Activated T-helper 1 cell treated with anti-CD3 and anti-CD28 coated beads, Interleukin-12 subunit alpha, Interleukin-12 subunit beta, Interleukin-2, Interleukin-4 antibody, amounts not matched to agents 30 ng/mL and 10 ng/mL and 1 ng/mL, durations not matched to agents 14 hours and 24 hours and 36 hours (primary cell): ENCODE measurements at regions not wholly inside any gene's neighbourhood (a gene's known extent, or its start where the extent isn't known, plus 50 kb on each side); places are given as distances from the start of the nearest gene placed in this dataset.

Source experiments
- DNase-seq: peaks from one replicate; pipeline ENCODE4 v3.0.0; 2021; ENCODE audit warnings: low spot score
- H3K27ac Mint-ChIP-seq: one replicate; pipeline ENCODE4 v1.8.0; 2021; ENCODE audit warnings: mild to moderate bottlenecking, mixed read lengths
- H3K27me3 Mint-ChIP-seq: one replicate; pipeline ENCODE4 v1.8.0; 2022; ENCODE audit warnings: mild to moderate bottlenecking, moderate library complexity, mixed read lengths; ENCODE audit not compliant: insufficient read depth
- H3K36me3 Mint-ChIP-seq: one replicate; pipeline ENCODE4 v1.8.0; 2021; ENCODE audit warnings: low read depth, mixed read lengths
- H3K4me1 Mint-ChIP-seq: one replicate; pipeline ENCODE4 v1.8.0; 2021; ENCODE audit warnings: low read depth, mixed read lengths
- H3K4me3 Mint-ChIP-seq: one replicate; pipeline ENCODE4 v1.8.0; 2021; ENCODE audit warnings: mild to moderate bottlenecking, moderate library complexity, mixed read lengths
- H3K9me3 Mint-ChIP-seq: one replicate; pipeline ENCODE4 v1.8.0; 2021; ENCODE audit warnings: mixed read lengths
- intact Hi-C: fragments of 100-400 bp; cut with micrococcal nuclease; formaldehyde crosslinking; loops from one replicate; pipeline ENCODE4 v1.15.1; 2024

- H3K4me1 Mint-ChIP-seq, result no peaks in the 10 kb centered on the region
- intact Hi-C loops, result no loop called here
These were observed 123.8 kb upstream of the GOLIM4 start for GRCh38 chr3:168219530-168219929.

GRCh38 chr3:168218600-168218999 is 122.9 kb upstream of the GOLIM4 start:
- no peak for DNase-seq
- H3K27ac Mint-ChIP-seq, result no peak overlapping the region
- no peak overlapping the region for H3K4me3 Mint-ChIP-seq

More at GRCh38 chr3:168219530-168219929, 123.8 kb upstream of the GOLIM4 start:
- H3K27ac Mint-ChIP-seq, result no peak overlapping the region
- DNase-seq, result no peak
- H3K9me3 Mint-ChIP-seq, result no peaks in the 10 kb centered on the region
- no peak overlapping the region for H3K4me3 Mint-ChIP-seq
- no peaks in the 10 kb centered on the region for H3K36me3 Mint-ChIP-seq
- peaks cover 9% of the 10 kb centered on the region for H3K27me3 Mint-ChIP-seq

GRCh38 chr3:168216851-168217250 is 121.1 kb upstream of the GOLIM4 start:
- Mint-ChIP-seq H3K27ac (no peak overlapping the region), H3K4me3 (no peak overlapping the region), H3K27me3 (peaks cover 5% of the 10 kb centered on the region), H3K36me3 (no peaks in the 10 kb centered on the region), H3K9me3 (no peaks in the 10 kb centered on the region), H3K4me1 (peaks cover 15% of the 10 kb centered on the region)
- DNase-seq, result no peak
- intact Hi-C loops, result no loop called here

More at GRCh38 chr3:168218600-168218999, 122.9 kb upstream of the GOLIM4 start:
- H3K4me1 Mint-ChIP-seq, result peaks cover 9% of the 10 kb centered on the region
- no peaks in the 10 kb centered on the region for H3K9me3 Mint-ChIP-seq
- no peaks in the 10 kb centered on the region for H3K36me3 Mint-ChIP-seq
- peaks cover 5% of the 10 kb centered on the region for H3K27me3 Mint-ChIP-seq
- intact Hi-C loops, result no loop called here

GRCh38 chr3:168213920-168214319 is 118.2 kb upstream of the GOLIM4 start:
- H3K27me3 Mint-ChIP-seq, result peaks cover 5% of the 10 kb centered on the region
- H3K4me3 Mint-ChIP-seq, result peak overlapping the region; percentile 37
- H3K9me3 Mint-ChIP-seq, result no peaks in the 10 kb centered on the region
- intact Hi-C loops, result loop anchor here (5.0 kb wide), 1 partner anchor 653 kb away; no protein-coding TSS in a partner anchor
- H3K27ac Mint-ChIP-seq, result no peak overlapping the region
- no peak for DNase-seq
- H3K4me1 Mint-ChIP-seq, result peaks cover 15% of the 10 kb centered on the region
- H3K36me3 Mint-ChIP-seq, result no peaks in the 10 kb centered on the region

GRCh38 chr3:168212664-168213285 is 117.1 kb upstream of the GOLIM4 start:
- H3K36me3 Mint-ChIP-seq, result no peaks in the 10 kb centered on the region
- H3K9me3 Mint-ChIP-seq, result no peaks in the 10 kb centered on the region
- H3K4me3 Mint-ChIP-seq, result no peak overlapping the region
- H3K27me3 Mint-ChIP-seq, result peaks cover 5% of the 10 kb centered on the region
- no peak for DNase-seq
- H3K27ac Mint-ChIP-seq, result no peak overlapping the region
- intact Hi-C loops, result loop anchor here (5.0 kb wide), 1 partner anchor 655 kb away; no protein-coding TSS in a partner anchor
- H3K4me1 Mint-ChIP-seq, result peaks cover 15% of the 10 kb centered on the region

GRCh38 chr3:168205451-168205850 is 109.7 kb upstream of the GOLIM4 start:
- no peak for DNase-seq
- intact Hi-C loops, result no loop called here
- Mint-ChIP-seq H3K9me3 (no peaks in the 10 kb centered on the region), H3K4me3 (no peak overlapping the region), H3K36me3 (no peaks in the 10 kb centered on the region), H3K4me1 (no peaks in the 10 kb centered on the region), H3K27ac (no peak overlapping the region), H3K27me3 (no peaks in the 10 kb centered on the region)

- Mint-ChIP-seq H3K27me3 (no peaks in the 10 kb centered on the region), H3K4me3 (no peak overlapping the region), H3K9me3 (no peaks in the 10 kb centered on the region), H3K36me3 (no peaks in the 10 kb centered on the region), H3K4me1 (no peaks in the 10 kb centered on the region), H3K27ac (no peak overlapping the region)
- intact Hi-C loops, result no loop called here
- no peak for DNase-seq
These were observed 101.4 kb upstream of the GOLIM4 start for GRCh38 chr3:168197162-168197561.

- DNase-seq, result no peak
- intact Hi-C loops, result no loop called here
- Mint-ChIP-seq H3K9me3 (no peaks in the 10 kb centered on the region), H3K27me3 (no peaks in the 10 kb centered on the region), H3K4me1 (no peaks in the 10 kb centered on the region), H3K4me3 (no peak overlapping the region), H3K27ac (no peak overlapping the region), H3K36me3 (no peaks in the 10 kb centered on the region)
These were observed 96.1 kb upstream of the GOLIM4 start for GRCh38 chr3:168191856-168192255.

GRCh38 chr3:168187233-168187632 is 91.5 kb upstream of the GOLIM4 start:
- intact Hi-C loops, result no loop called here
- H3K4me3 Mint-ChIP-seq, result no peak overlapping the region
- H3K4me1 Mint-ChIP-seq, result no peaks in the 10 kb centered on the region
- H3K27me3 Mint-ChIP-seq, result peaks cover 5% of the 10 kb centered on the region
- no peak overlapping the region for H3K27ac Mint-ChIP-seq
- H3K9me3 Mint-ChIP-seq, result no peaks in the 10 kb centered on the region
- DNase-seq, result no peak
- H3K36me3 Mint-ChIP-seq, result no peaks in the 10 kb centered on the region

- peaks cover 5% of the 10 kb centered on the region for H3K27me3 Mint-ChIP-seq
- no peak overlapping the region for H3K27ac Mint-ChIP-seq
- H3K9me3 Mint-ChIP-seq, result no peaks in the 10 kb centered on the region
- no peak overlapping the region for H3K4me3 Mint-ChIP-seq
- no peaks in the 10 kb centered on the region for H3K36me3 Mint-ChIP-seq
- no peaks in the 10 kb centered on the region for H3K4me1 Mint-ChIP-seq
- no peak for DNase-seq
- intact Hi-C loops, result no loop called here
These were observed 90.7 kb upstream of the GOLIM4 start for GRCh38 chr3:168186293-168186983.

- H3K27me3 Mint-ChIP-seq, result peaks cover 6% of the 10 kb centered on the region
- no peak overlapping the region for H3K4me3 Mint-ChIP-seq
- no peaks in the 10 kb centered on the region for H3K9me3 Mint-ChIP-seq
- intact Hi-C loops, result no loop called here
- no peaks in the 10 kb centered on the region for H3K4me1 Mint-ChIP-seq
- DNase-seq, result no peak
- H3K36me3 Mint-ChIP-seq, result no peaks in the 10 kb centered on the region
- H3K27ac Mint-ChIP-seq, result no peak overlapping the region
These were observed 88.0 kb upstream of the GOLIM4 start for GRCh38 chr3:168183774-168184173.

GRCh38 chr3:168168743-168169142 is 73.0 kb upstream of the GOLIM4 start:
- no peaks in the 10 kb centered on the region for H3K4me1 Mint-ChIP-seq
- H3K27me3 Mint-ChIP-seq, result peaks cover 2% of the 10 kb centered on the region

GRCh38 chr3:168165390-168166269 is 69.9 kb upstream of the GOLIM4 start:
- DNase-seq, result peak; percentile 1
- intact Hi-C loops, result loop anchor here (1.0 to 2.0 kb wide), 3 partner anchors 71 to 237 kb away; partner anchors contain the start of gene GOLIM4
- H3K4me1 Mint-ChIP-seq, result no peaks in the 10 kb centered on the region
- H3K27ac Mint-ChIP-seq, result no peak overlapping the region
- H3K4me3 Mint-ChIP-seq, result no peak overlapping the region
- no peaks in the 10 kb centered on the region for H3K36me3 Mint-ChIP-seq
- H3K9me3 Mint-ChIP-seq, result no peaks in the 10 kb centered on the region
- H3K27me3 Mint-ChIP-seq, result no peaks in the 10 kb centered on the region

More at GRCh38 chr3:168168743-168169142, 73.0 kb upstream of the GOLIM4 start:
- H3K27ac Mint-ChIP-seq, result no peak overlapping the region
- H3K36me3 Mint-ChIP-seq, result no peaks in the 10 kb centered on the region
- no peak overlapping the region for H3K4me3 Mint-ChIP-seq
- no peak for DNase-seq
- H3K9me3 Mint-ChIP-seq, result no peaks in the 10 kb centered on the region
- intact Hi-C loops, result no loop called here
